ENCODE measurements at regions not wholly inside any gene's neighbourhood (a gene's known extent, or its start where the extent isn't known, plus 50 kb on each side); places are given as distances from the start of the nearest gene placed in this dataset.

DNA sequence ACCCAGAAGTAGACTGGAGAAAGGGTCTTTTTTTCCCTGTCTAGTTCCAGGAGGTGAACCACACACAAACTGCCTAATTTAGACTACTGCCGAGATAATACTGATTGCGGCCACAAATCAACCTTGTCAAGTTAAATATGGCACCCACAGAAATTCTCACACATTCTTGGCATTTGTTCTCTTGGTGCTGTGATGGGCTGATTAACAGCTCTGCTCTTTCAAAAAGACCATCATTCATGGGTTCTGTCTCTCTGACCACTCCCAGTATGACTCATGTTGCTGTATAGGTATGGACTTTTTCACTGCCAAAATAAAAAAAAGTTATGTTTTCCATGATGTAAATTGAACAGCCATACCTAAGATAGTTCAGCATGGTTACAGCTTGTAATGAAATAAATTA is 1003.5 kb upstream of the LCORL start:
- TF ChIP-seq SIN3A (IDR thresholded peaks at IDR 0.05; ENCODE audit: borderline replicate concordance, insufficient read depth, low read length) (no peak), TAF1 (IDR thresholded peaks at IDR 0.05; ENCODE audit: borderline replicate concordance, insufficient read depth, low read length) (no peak), POLR2AphosphoS5 (IDR thresholded peaks at IDR 0.05; ENCODE audit: low read depth, low read length) (no peak)
- TF ChIP-seq, protein P1, sequence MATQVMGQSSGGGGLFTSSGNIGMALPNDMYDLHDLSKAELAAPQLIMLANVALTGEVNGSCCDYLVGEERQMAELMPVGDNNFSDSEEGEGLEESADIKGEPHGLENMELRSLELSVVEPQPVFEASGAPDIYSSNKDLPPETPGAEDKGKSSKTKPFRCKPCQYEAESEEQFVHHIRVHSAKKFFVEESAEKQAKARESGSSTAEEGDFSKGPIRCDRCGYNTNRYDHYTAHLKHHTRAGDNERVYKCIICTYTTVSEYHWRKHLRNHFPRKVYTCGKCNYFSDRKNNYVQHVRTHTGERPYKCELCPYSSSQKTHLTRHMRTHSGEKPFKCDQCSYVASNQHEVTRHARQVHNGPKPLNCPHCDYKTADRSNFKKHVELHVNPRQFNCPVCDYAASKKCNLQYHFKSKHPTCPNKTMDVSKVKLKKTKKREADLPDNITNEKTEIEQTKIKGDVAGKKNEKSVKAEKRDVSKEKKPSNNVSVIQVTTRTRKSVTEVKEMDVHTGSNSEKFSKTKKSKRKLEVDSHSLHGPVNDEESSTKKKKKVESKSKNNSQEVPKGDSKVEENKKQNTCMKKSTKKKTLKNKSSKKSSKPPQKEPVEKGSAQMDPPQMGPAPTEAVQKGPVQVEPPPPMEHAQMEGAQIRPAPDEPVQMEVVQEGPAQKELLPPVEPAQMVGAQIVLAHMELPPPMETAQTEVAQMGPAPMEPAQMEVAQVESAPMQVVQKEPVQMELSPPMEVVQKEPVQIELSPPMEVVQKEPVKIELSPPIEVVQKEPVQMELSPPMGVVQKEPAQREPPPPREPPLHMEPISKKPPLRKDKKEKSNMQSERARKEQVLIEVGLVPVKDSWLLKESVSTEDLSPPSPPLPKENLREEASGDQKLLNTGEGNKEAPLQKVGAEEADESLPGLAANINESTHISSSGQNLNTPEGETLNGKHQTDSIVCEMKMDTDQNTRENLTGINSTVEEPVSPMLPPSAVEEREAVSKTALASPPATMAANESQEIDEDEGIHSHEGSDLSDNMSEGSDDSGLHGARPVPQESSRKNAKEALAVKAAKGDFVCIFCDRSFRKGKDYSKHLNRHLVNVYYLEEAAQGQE (IDR thresholded peaks at IDR 0.05; ENCODE audit: insufficient read depth in 1 of 2, low read depth in 2 of 2, low read length in 2 of 2) = no peak

DNA sequence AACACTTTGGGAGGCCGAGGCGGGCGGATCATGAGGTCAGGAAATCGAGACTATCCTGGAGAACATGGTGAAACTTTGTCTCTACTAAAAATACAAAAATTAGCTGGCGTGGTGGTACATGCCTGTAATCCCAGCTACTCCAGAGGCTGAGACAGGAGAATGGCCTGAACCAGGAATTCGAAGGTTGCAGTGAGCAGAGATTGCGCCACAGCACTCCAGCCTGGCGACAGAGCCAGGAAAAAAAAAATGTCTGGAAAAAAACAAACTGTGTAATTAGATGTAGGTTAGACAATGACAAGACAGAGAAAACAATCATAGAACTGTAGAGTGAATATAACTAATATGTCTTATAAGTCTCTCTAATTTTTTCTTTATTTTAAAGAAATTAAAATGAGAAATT is 1002.5 kb upstream of the LCORL start:
- no peak for TF ChIP-seq TAF1 (IDR thresholded peaks at IDR 0.05; ENCODE audit: borderline replicate concordance, insufficient read depth, low read length)
- TF ChIP-seq, protein P1 (IDR thresholded peaks at IDR 0.05; ENCODE audit: insufficient read depth in 1 of 2, low read depth in 2 of 2, low read length in 2 of 2) = no peak
- no peak for TF ChIP-seq SIN3A (IDR thresholded peaks at IDR 0.05; ENCODE audit: borderline replicate concordance, insufficient read depth, low read length)
- no peak for TF ChIP-seq FOXP2 (optimal IDR thresholded peaks at IDR 0.05; ENCODE audit: borderline replicate concordance, extremely low read depth, extremely low read length, insufficient read depth)
- TF ChIP-seq POLR2AphosphoS5 (IDR thresholded peaks at IDR 0.05; ENCODE audit: low read depth, low read length) = no peak

DNA sequence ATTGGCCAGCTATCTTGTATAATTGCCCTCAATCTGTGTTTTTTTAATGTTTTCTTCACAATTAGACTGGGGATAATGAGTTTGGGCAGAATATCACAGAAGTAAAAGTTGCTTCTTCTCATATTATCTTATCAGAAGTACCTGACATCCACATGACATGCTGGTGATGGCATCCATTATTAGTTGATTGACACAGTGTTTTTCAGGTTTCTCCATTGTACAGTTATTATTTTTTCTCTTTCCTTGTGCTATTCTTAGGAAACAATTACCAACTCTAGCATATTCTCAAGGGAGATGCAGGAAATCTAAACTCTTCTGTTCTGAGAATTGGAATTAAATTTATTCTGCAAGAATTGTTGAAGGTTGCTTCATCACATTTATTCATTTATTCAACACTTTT is 1000.1 kb upstream of the LCORL start:
- no peak for TF ChIP-seq FOXP2 (optimal IDR thresholded peaks at IDR 0.05; ENCODE audit: borderline replicate concordance, extremely low read depth, extremely low read length, insufficient read depth)
- TF ChIP-seq POLR2AphosphoS5 (IDR thresholded peaks at IDR 0.05; ENCODE audit: low read depth, low read length) = no peak
- TF ChIP-seq TAF1 (IDR thresholded peaks at IDR 0.05; ENCODE audit: borderline replicate concordance, insufficient read depth, low read length) = no peak
- TF ChIP-seq, protein P1 (IDR thresholded peaks at IDR 0.05; ENCODE audit: insufficient read depth in 1 of 2, low read depth in 2 of 2, low read length in 2 of 2) = no peak
- TF ChIP-seq SIN3A (IDR thresholded peaks at IDR 0.05; ENCODE audit: borderline replicate concordance, insufficient read depth, low read length) = no peak

DNA sequence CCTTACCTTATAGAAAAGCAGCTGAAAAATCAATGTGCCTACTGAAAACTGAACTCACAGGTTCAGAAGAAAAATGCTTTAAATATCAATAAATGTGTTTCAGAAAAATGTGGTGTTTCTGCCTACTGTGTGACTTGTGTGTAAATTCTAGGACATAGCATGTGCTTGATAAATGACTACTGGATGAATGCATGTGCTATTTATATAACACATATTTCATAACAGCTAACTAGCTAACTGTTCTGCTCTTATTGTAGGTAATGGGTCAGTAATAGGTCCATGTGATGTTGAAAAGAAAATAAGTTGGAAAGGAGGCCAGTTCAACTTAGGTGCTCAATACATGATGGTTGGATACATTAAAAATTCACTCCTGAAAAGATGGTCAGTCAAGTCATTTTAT is 993.0 kb upstream of the LCORL start:
- TF ChIP-seq FOXP2 (optimal IDR thresholded peaks at IDR 0.05; ENCODE audit: borderline replicate concordance, extremely low read depth, extremely low read length, insufficient read depth) (no peak), TAF1 (IDR thresholded peaks at IDR 0.05; ENCODE audit: borderline replicate concordance, insufficient read depth, low read length) (no peak), SIN3A (IDR thresholded peaks at IDR 0.05; ENCODE audit: borderline replicate concordance, insufficient read depth, low read length) (no peak), POLR2AphosphoS5 (IDR thresholded peaks at IDR 0.05; ENCODE audit: low read depth, low read length) (no peak)
- TF ChIP-seq, protein P1 (IDR thresholded peaks at IDR 0.05; ENCODE audit: insufficient read depth in 1 of 2, low read depth in 2 of 2, low read length in 2 of 2) = no peak

DNA sequence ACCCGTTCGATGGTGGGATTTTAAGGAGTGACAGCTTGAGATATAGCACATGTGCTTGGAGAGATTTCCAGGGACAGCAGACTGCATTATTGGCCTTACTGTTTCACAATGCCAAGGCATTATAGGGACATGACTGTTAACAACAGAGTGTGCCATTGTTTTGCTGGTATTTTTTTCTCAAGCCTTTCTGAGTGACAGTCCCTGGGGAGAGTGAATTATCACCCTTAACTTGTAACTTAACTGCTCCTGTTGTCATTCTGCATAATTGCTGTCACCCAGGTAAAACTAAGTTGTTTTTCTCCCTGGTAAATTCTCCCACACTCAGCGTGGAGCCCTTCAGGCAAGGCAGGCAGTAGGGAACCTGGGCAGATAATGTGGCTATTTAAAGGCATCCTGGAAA is 989.2 kb upstream of the LCORL start:
- TF ChIP-seq TAF1 (IDR thresholded peaks at IDR 0.05; ENCODE audit: borderline replicate concordance, insufficient read depth, low read length) (no peak), SIN3A (IDR thresholded peaks at IDR 0.05; ENCODE audit: borderline replicate concordance, insufficient read depth, low read length) (no peak), POLR2AphosphoS5 (IDR thresholded peaks at IDR 0.05; ENCODE audit: low read depth, low read length) (no peak), FOXP2 (optimal IDR thresholded peaks at IDR 0.05; ENCODE audit: borderline replicate concordance, extremely low read depth, extremely low read length, insufficient read depth) (no peak)
- TF ChIP-seq, protein P1 (IDR thresholded peaks at IDR 0.05; ENCODE audit: insufficient read depth in 1 of 2, low read depth in 2 of 2, low read length in 2 of 2) = no peak

All from PFSK-1 (cell line).